H9 (cell line): ENCODE measurements at regions not wholly inside any gene's neighbourhood (a gene's known extent, or its start where the extent isn't known, plus 50 kb on each side); places are given as distances from the start of the nearest gene placed in this dataset.

Experiments
- DNase-seq: peaks from one replicate; pipeline ENCODE4 v3.0.0-alpha.2; 2017
- H2AFZ ChIP-seq: one replicate; pipeline ENCODE4 v1.6.1; 2013; ENCODE audit warnings: mild to moderate bottlenecking, low read length, control low read depth, moderate library complexity
- H2AK5ac ChIP-seq: 2 replicates; pipeline ENCODE4 v1.6.1; 2013; ENCODE audit warnings: low read length, control low read depth, mixed read lengths; ENCODE audit not compliant: insufficient read length
- H2BK120ac ChIP-seq: one replicate; pipeline ENCODE4 v1.6.1; 2013; ENCODE audit warnings: low read depth, mild to moderate bottlenecking, low read length, control low read depth, inconsistent platforms; ENCODE audit not compliant: poor library complexity, severe bottlenecking
- H2BK12ac ChIP-seq: 2 replicates; pipeline ENCODE4 v1.6.1; 2013; ENCODE audit warnings: low read length, control low read depth, mixed read lengths, low read depth; ENCODE audit not compliant: insufficient read length
- H2BK15ac ChIP-seq: 2 replicates; pipeline ENCODE4 v1.6.1; 2013; ENCODE audit warnings: low read depth, low read length, control low read depth
- H2BK20ac ChIP-seq: one replicate; pipeline ENCODE4 v1.6.1; 2013; ENCODE audit warnings: low read depth, mild to moderate bottlenecking, low read length, control low read depth, inconsistent platforms; ENCODE audit not compliant: poor library complexity, severe bottlenecking
- H2BK5ac ChIP-seq: 2 replicates; pipeline ENCODE4 v1.6.1; 2013; ENCODE audit warnings: low read length, control low read depth, mixed read lengths; ENCODE audit not compliant: insufficient read length
- H3K14ac ChIP-seq: 2 replicates; pipeline ENCODE4 v1.6.1; 2013; ENCODE audit warnings: low read length, control low read depth; ENCODE audit not compliant: insufficient read depth
- H3K18ac ChIP-seq: 2 replicates; pipeline ENCODE4 v1.6.1; 2013; ENCODE audit warnings: low read depth, mild to moderate bottlenecking, mixed read lengths, low read length, control low read depth; ENCODE audit not compliant: insufficient read length
- H3K23ac ChIP-seq: 2 replicates; pipeline ENCODE4 v1.6.1; 2013; ENCODE audit warnings: low read length, control low read depth, mixed read lengths, low read depth; ENCODE audit not compliant: insufficient read length
- H3K23me2 ChIP-seq: 2 replicates; pipeline ENCODE4 v1.6.1; 2013; ENCODE audit warnings: low read depth, mild to moderate bottlenecking, mixed read lengths, low read length, control low read depth; ENCODE audit not compliant: insufficient read length, poor library complexity, severe bottlenecking
- H3K27ac ChIP-seq: 2 replicates; pipeline ENCODE4 v1.5.1; 2013; ENCODE audit warnings: low read length, control low read depth, mixed read lengths, low read depth; ENCODE audit not compliant: insufficient read length
- H3K27me3 ChIP-seq: 2 replicates; pipeline ENCODE4 v1.6.1; 2013; ENCODE audit warnings: low read length, control low read depth, inconsistent platforms; ENCODE audit not compliant: insufficient read depth
- H3K4ac ChIP-seq: 2 replicates; pipeline ENCODE4 v1.6.1; 2013; ENCODE audit warnings: low read depth, mild to moderate bottlenecking, control low read depth, inconsistent platforms, low read length, moderate library complexity
- H3K4me1 ChIP-seq: 2 replicates; pipeline ENCODE4 v1.6.1; 2013; ENCODE audit warnings: low read length, control low read depth, inconsistent platforms; ENCODE audit not compliant: insufficient read depth
- H3K4me2 ChIP-seq: 2 replicates; pipeline ENCODE4 v1.6.1; 2013; ENCODE audit warnings: low read length, control low read depth, mixed read lengths; ENCODE audit not compliant: insufficient read length, insufficient read depth
- H3K56ac ChIP-seq: 2 replicates; pipeline ENCODE4 v1.6.1; 2013; ENCODE audit warnings: low read depth, mild to moderate bottlenecking, mixed read lengths, low read length, control low read depth; ENCODE audit not compliant: insufficient read length
- H3K79me1 ChIP-seq: 2 replicates; pipeline ENCODE4 v1.6.1; 2013; ENCODE audit warnings: low read depth, mild to moderate bottlenecking, moderate library complexity, low read length, control low read depth, inconsistent platforms; ENCODE audit not compliant: insufficient read depth, poor library complexity, severe bottlenecking
- H3K79me2 ChIP-seq: 2 replicates; pipeline ENCODE4 v1.6.1; 2013; ENCODE audit warnings: low read length, control low read depth, inconsistent platforms; ENCODE audit not compliant: insufficient read depth
- H3K9ac ChIP-seq: 2 replicates; pipeline ENCODE4 v1.6.1; 2013; ENCODE audit warnings: low read length, control low read depth, mixed read lengths; ENCODE audit not compliant: insufficient read length; ENCODE audit errors: extremely low read depth
- H3K9me3 ChIP-seq: one replicate; pipeline ENCODE4 v1.6.1; 2013; ENCODE audit warnings: low read depth, low read length, inconsistent platforms; ENCODE audit not compliant: control insufficient read depth
- H3T11ph ChIP-seq: one replicate; pipeline ENCODE4 v1.6.1; 2013; ENCODE audit warnings: mild to moderate bottlenecking, low read length, control low read depth, inconsistent platforms
- H4K20me1 ChIP-seq: one replicate; pipeline ENCODE4 v1.6.1; 2013; ENCODE audit not compliant: control insufficient read depth, insufficient read length, insufficient read depth
- H4K5ac ChIP-seq: 2 replicates; pipeline ENCODE4 v1.6.1; 2013; ENCODE audit warnings: low read depth, mild to moderate bottlenecking, mixed read lengths, low read length, control low read depth; ENCODE audit not compliant: insufficient read length
- H4K8ac ChIP-seq: replicated peaks from 2 replicates; pipeline ENCODE4 v1.6.1; 2013; ENCODE audit warnings: low read length, control low read depth, mixed read lengths, low read depth; ENCODE audit not compliant: insufficient read length
- H4K91ac ChIP-seq: 2 replicates; pipeline ENCODE4 v1.6.1; 2013; ENCODE audit warnings: low read depth, mild to moderate bottlenecking, moderate library complexity, mixed read lengths, low read length, control low read depth; ENCODE audit not compliant: insufficient read length
- H3K27ac Mint-ChIP-seq, 3 experiments: 2 replicates in 2 of 3; 3 replicates in 1 of 3; pipeline ENCODE4 v1.8.0; 2020 to 2021; ENCODE audit warnings: mixed read lengths in 3 of 3, mild to moderate bottlenecking in 1 of 3, moderate library complexity in 1 of 3
- H3K27me3 Mint-ChIP-seq: 2 replicates; pipeline ENCODE4 v1.8.0; 2021; ENCODE audit warnings: low read depth, mild to moderate bottlenecking, moderate library complexity, mixed read lengths
- H3K36me3 Mint-ChIP-seq, 3 experiments: 2 replicates in 2 of 3; 3 replicates in 1 of 3; pipeline ENCODE4 v1.8.0; 2020 to 2021; ENCODE audit warnings: low read depth in 3 of 3, mixed read lengths in 3 of 3; ENCODE audit not compliant: insufficient read depth in 1 of 3
- H3K4me1 Mint-ChIP-seq, 2 experiments: 2 replicates each; pipeline ENCODE4 v1.8.0; 2020; ENCODE audit warnings: mixed read lengths in 2 of 2
- H3K4me3 Mint-ChIP-seq, 2 experiments: 2 replicates in 1 of 2; 3 replicates in 1 of 2; pipeline ENCODE4 v1.8.0; 2020 to 2021; ENCODE audit warnings: mild to moderate bottlenecking in 2 of 2, mixed read lengths in 2 of 2, moderate library complexity in 1 of 2
- H3K9me3 Mint-ChIP-seq, 2 experiments: 2 replicates in 1 of 2; 3 replicates in 1 of 2; pipeline ENCODE4 v1.8.0; 2020; ENCODE audit warnings: mild to moderate bottlenecking in 2 of 2, mixed read lengths in 2 of 2, moderate library complexity in 1 of 2
- WGBS: extraction: QIAGEN DNeasy Blood & Tissue Kit; methylation state at CpG from one replicate; pipeline ENCODE4 v1.1.7; 2013; ENCODE audit warnings: missing lambda C conversion rate, low lambda C conversion rate, mixed read lengths; ENCODE audit not compliant: insufficient read length; ENCODE audit errors: extremely low coverage; 5-methylcytosine and 5-hydroxymethylcytosine counted together
- TF ChIP-seq, protein P1 (sequence below): fragments of 200-600 bp; sonication (generic); conservative IDR thresholded peaks from 3 replicates; pipeline ENCODE4 v1.8.0; 2021; ENCODE audit warnings: antibody characterized with exemption, mild to moderate bottlenecking

DNA sequence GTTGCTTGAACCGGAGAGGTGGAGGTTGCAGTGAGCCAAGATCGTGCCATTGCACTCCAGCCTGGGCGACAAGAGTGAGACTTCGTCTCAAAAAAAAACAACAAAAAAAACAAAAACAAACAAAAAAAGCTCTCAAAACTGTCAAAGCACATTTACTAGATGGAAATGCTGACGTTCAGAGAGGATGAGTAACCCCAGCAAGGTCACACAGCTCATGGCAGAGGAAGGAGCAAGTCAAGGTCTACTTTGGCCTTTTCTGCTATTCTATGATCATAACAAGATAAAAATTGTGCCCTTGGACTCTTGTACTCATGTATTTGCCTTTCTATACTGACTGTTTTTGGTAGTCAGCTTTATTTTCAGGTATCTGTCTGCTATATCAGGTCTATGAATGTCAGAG, 109.5 kb downstream of the ARL6IP6 start:
- Histone ChIP-seq H2AK5ac (no peak overlapping the region), H3K4me2 (no peak overlapping the region), H3K27me3 (no peaks in the 10 kb centered on the region), H4K20me1 (no peaks in the 10 kb centered on the region), H3K14ac (no peak overlapping the region), H2AFZ (no peak overlapping the region), H2BK20ac (no peak overlapping the region), H3K9me3 (no peaks in the 10 kb centered on the region), H3K23ac (no peak overlapping the region), H2BK120ac (no peak overlapping the region), H2BK15ac (no peak overlapping the region), H3K9ac (no peak overlapping the region), H2BK12ac (no peak overlapping the region), H3K4ac (no peak overlapping the region), H3K56ac (no peak overlapping the region), H3K18ac (no peak overlapping the region), H4K8ac (no peak overlapping the region), H3K27ac (no peak overlapping the region), H4K91ac (no peak overlapping the region), H4K5ac (no peak overlapping the region), H3K4me1 (peaks cover 2% of the 10 kb centered on the region; the same call in 1 of the 2 replicates), H3K79me2 (no peaks in the 10 kb centered on the region), H3K79me1 (no peaks in the 10 kb centered on the region), H2BK5ac (no peak overlapping the region), H3K23me2 (no peaks in the 10 kb centered on the region), H3T11ph (no peak overlapping the region)
- H3K27ac Mint-ChIP-seq, result no peak overlapping the region
- no peaks in the 10 kb centered on the region for H3K27me3 Mint-ChIP-seq
- peaks cover 0 to 12% of the 10 kb centered on the region in 2 experiments; a peak in 3 of 4 replicates for H3K4me1 Mint-ChIP-seq
- H3K4me3 Mint-ChIP-seq, result no peak overlapping the region
- WGBS, result no CpG with 5 or more reads among the region's 5 CpGs
- no peaks in the 10 kb centered on the region for H3K9me3 Mint-ChIP-seq
- H3K36me3 Mint-ChIP-seq, result no peaks in the 10 kb centered on the region
- TF ChIP-seq, protein P1, sequence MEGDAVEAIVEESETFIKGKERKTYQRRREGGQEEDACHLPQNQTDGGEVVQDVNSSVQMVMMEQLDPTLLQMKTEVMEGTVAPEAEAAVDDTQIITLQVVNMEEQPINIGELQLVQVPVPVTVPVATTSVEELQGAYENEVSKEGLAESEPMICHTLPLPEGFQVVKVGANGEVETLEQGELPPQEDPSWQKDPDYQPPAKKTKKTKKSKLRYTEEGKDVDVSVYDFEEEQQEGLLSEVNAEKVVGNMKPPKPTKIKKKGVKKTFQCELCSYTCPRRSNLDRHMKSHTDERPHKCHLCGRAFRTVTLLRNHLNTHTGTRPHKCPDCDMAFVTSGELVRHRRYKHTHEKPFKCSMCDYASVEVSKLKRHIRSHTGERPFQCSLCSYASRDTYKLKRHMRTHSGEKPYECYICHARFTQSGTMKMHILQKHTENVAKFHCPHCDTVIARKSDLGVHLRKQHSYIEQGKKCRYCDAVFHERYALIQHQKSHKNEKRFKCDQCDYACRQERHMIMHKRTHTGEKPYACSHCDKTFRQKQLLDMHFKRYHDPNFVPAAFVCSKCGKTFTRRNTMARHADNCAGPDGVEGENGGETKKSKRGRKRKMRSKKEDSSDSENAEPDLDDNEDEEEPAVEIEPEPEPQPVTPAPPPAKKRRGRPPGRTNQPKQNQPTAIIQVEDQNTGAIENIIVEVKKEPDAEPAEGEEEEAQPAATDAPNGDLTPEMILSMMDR, result no peak
- DNase-seq, result no peak
